Breast epithelium (tissue), 4 donors: ENCODE measurements at regions not wholly inside any gene's neighbourhood (a gene's known extent, or its start where the extent isn't known, plus 50 kb on each side); places are given as distances from the start of the nearest gene placed in this dataset.
"Not testable (repeated sequence)": the region's sequence is repeated elsewhere in the genome, so short reads cannot be mapped to it uniquely, and the experiment has no call there.

Experiments
- DNase-seq, 2 donors: peaks; one replicate each; pipeline ENCODE4 v3.0.0-alpha.2; 2019; ENCODE audit warnings: low spot score in 2 of 2
- H3K27ac ChIP-seq, 2 donors: fragments of 200-600 bp; sonication (generic) in 1 of 2; one replicate each; pipeline ENCODE4 v1.5.1; 2016 to 2019; ENCODE audit warnings: mild to moderate bottlenecking in 1 of 2
- H3K27me3 ChIP-seq, 2 donors: fragments of 200-600 bp; sonication (generic) in 1 of 2; one replicate each; pipeline versions ENCODE4 v1.5.1 to v1.6.0; 2017 to 2019; ENCODE audit warnings: control low read depth in 1 of 2, mild to moderate bottlenecking in 1 of 2
- H3K36me3 ChIP-seq: fragments of 200-600 bp; one replicate; pipeline ENCODE4 v1.5.1; 2019
- H3K4me1 ChIP-seq, 2 donors: fragments of 200-600 bp; sonication (generic); one replicate each; pipeline ENCODE4 v1.5.1; 2016 to 2019; ENCODE audit warnings: control low read depth in 1 of 2
- H3K4me3 ChIP-seq, 3 donors: fragments of 200-600 bp; sonication (generic); 1 replicate in 2 of 3; 2 replicates in 1 of 3; pipeline ENCODE4 v1.5.1; 2016 to 2019; ENCODE audit warnings: mild to moderate bottlenecking in 3 of 3, moderate library complexity in 2 of 3
- H3K9me3 ChIP-seq, 2 donors: fragments of 200-600 bp; sonication (generic) in 1 of 2; one replicate each; pipeline ENCODE4 v1.5.1; 2016 to 2019; ENCODE audit warnings: control low read depth in 1 of 2
- CTCF ChIP-seq, 3 donors: fragments of 450-650 bp; IDR thresholded peaks; one replicate each; pipeline ENCODE4 v1.5.1; 2016 to 2017; ENCODE audit warnings: antibody characterized with exemption in 3 of 3, mild to moderate bottlenecking in 3 of 3, moderate library complexity in 3 of 3
- POLR2A ChIP-seq: fragments of 450-650 bp; IDR thresholded peaks from one replicate; pipeline ENCODE4 v1.6.1; 2016; ENCODE audit warnings: antibody characterized with exemption, mild to moderate bottlenecking, moderate library complexity
- POLR2AphosphoS5 ChIP-seq, 3 donors: sonication (generic); formaldehyde crosslinking; IDR thresholded peaks; one replicate each; pipeline ENCODE4 v1.6.1; 2017; ENCODE audit warnings: antibody characterized with exemption in 3 of 3
- intact Hi-C: fragments of 100-400 bp; cut with DNase I; formaldehyde crosslinking; loops from one replicate; pipeline ENCODE4 v1.15.1; 2023; ENCODE audit warnings: low total_unique reads

- Histone ChIP-seq H3K27me3 (no peaks in the 10 kb centered on the region), H3K36me3 (no peaks in the 10 kb centered on the region), H3K4me3 (no peak overlapping the region), H3K9me3 (peaks cover 0 to 4% of the 10 kb centered on the region in 2 donors), H3K4me1 (no peaks in the 10 kb centered on the region), H3K27ac (no peak overlapping the region)
- DNase-seq = no peak
- intact Hi-C loops = no loop called here
- TF ChIP-seq CTCF (IDR thresholded peaks at IDR 0.05) (no peak), POLR2A (no peak), POLR2AphosphoS5 (IDR thresholded peaks at IDR 0.05) (no peak)
These were observed 81.7 kb upstream of the MTAP start for GRCh38 chr9:21720758-21721157.

- intact Hi-C loops, H3K9me3 ChIP-seq, H3K4me3 ChIP-seq, H3K36me3 ChIP-seq, H3K27me3 ChIP-seq, DNase-seq, H3K27ac ChIP-seq, H3K4me1 ChIP-seq: not testable (repeated sequence)
These were observed 75.0 kb upstream of the MTAP start for GRCh38 chr9:21727411-21727810.

GRCh38 chr9:21728781-21729180, 73.7 kb upstream of the MTAP start:
- H3K9me3 ChIP-seq = no peaks in the 10 kb centered on the region
- no peaks in the 10 kb centered on the region for H3K27me3 ChIP-seq
- no peak for DNase-seq
- H3K4me3 ChIP-seq = no peak overlapping the region
- no peak for TF ChIP-seq POLR2AphosphoS5 (IDR thresholded peaks at IDR 0.05)
- no peak for TF ChIP-seq POLR2A
- TF ChIP-seq CTCF (IDR thresholded peaks at IDR 0.05) = no peak
- H3K27ac ChIP-seq = no peak overlapping the region
- intact Hi-C loops = no loop called here
- no peaks in the 10 kb centered on the region for H3K36me3 ChIP-seq
- H3K4me1 ChIP-seq = no peaks in the 10 kb centered on the region

- DNase-seq = no peak
- Histone ChIP-seq H3K4me1 (no peaks in the 10 kb centered on the region), H3K27ac (no peak overlapping the region), H3K27me3 (no peaks in the 10 kb centered on the region), H3K36me3 (no peaks in the 10 kb centered on the region), H3K4me3 (no peak overlapping the region), H3K9me3 (no peaks in the 10 kb centered on the region)
- intact Hi-C loops = no loop called here
- TF ChIP-seq CTCF (IDR thresholded peaks at IDR 0.05) = no peak
- no peak for TF ChIP-seq POLR2AphosphoS5 (IDR thresholded peaks at IDR 0.05)
- TF ChIP-seq POLR2A = no peak
These were observed 72.8 kb upstream of the MTAP start for GRCh38 chr9:21729648-21730047.

- DNase-seq = no peak
- TF ChIP-seq POLR2A (no peak), CTCF (IDR thresholded peaks at IDR 0.05) (no peak), POLR2AphosphoS5 (IDR thresholded peaks at IDR 0.05) (no peak)
- Histone ChIP-seq H3K9me3 (no peaks in the 10 kb centered on the region), H3K4me3 (no peak overlapping the region), H3K4me1 (no peaks in the 10 kb centered on the region), H3K27ac (no peak overlapping the region), H3K36me3 (no peaks in the 10 kb centered on the region), H3K27me3 (no peaks in the 10 kb centered on the region)
- intact Hi-C loops = no loop called here
These were observed 71.5 kb upstream of the MTAP start for GRCh38 chr9:21730899-21731298.

GRCh38 chr9:21741151-21741550, 61.3 kb upstream of the MTAP start:
- Histone ChIP-seq H3K27me3 (no peaks in the 10 kb centered on the region), H3K4me3 (no peak overlapping the region), H3K9me3 (no peaks in the 10 kb centered on the region), H3K27ac (no peak overlapping the region), H3K36me3 (no peaks in the 10 kb centered on the region), H3K4me1 (no peaks in the 10 kb centered on the region)
- DNase-seq = no peak
- intact Hi-C loops = no loop called here
- no peak for TF ChIP-seq CTCF (IDR thresholded peaks at IDR 0.05)
- no peak for TF ChIP-seq POLR2A
